BLaER1 treated with 17β-estradiol and CSF1 and Interleukin-3, amounts not matched to agents 10 nM and 100 nM (cell line): ENCODE measurements at regions not wholly inside any gene's neighbourhood (a gene's known extent, or its start where the extent isn't known, plus 50 kb on each side); places are given as distances from the start of the nearest gene placed in this dataset.
"Not testable (repeated sequence)": the region's sequence is repeated elsewhere in the genome, so short reads cannot be mapped to it uniquely, and the experiment has no call there.

Source experiments
- H3K27ac ChIP-seq, 11 experiments: shearing (Covaris generic); formaldehyde crosslinking; 2 replicates each; pipeline ENCODE4 v1.8.1; 2022
- H3K27me3 ChIP-seq, 11 experiments: shearing (Covaris generic); formaldehyde crosslinking; 2 replicates each; pipeline ENCODE4 v1.8.1; 2022
- H3K36me3 ChIP-seq, 11 experiments: shearing (Covaris generic); formaldehyde crosslinking; 2 replicates each; pipeline ENCODE4 v1.8.1; 2022
- H3K4me1 ChIP-seq, 10 experiments: shearing (Covaris generic); formaldehyde crosslinking; 2 replicates each; pipeline ENCODE4 v1.8.1; 2022
- H3K4me2 ChIP-seq, 11 experiments: shearing (Covaris generic); formaldehyde crosslinking; 2 replicates each; pipeline ENCODE4 v1.8.1; 2022
- H3K4me3 ChIP-seq, 10 experiments: shearing (Covaris generic); formaldehyde crosslinking; 2 replicates each; pipeline ENCODE4 v1.8.1; 2022
- H3K9ac ChIP-seq, 11 experiments: shearing (Covaris generic); formaldehyde crosslinking; 2 replicates each; pipeline ENCODE4 v1.8.1; 2022
- H3K9me3 ChIP-seq, 11 experiments: shearing (Covaris generic); formaldehyde crosslinking; replicated peaks in 1 of 11; 2 replicates each; pipeline ENCODE4 v1.8.1; 2022
- H4K20me1 ChIP-seq, 11 experiments: shearing (Covaris generic); formaldehyde crosslinking; 2 replicates each; pipeline ENCODE4 v1.8.1; 2022
- Cebpa-rat ChIP-seq, 11 experiments: shearing (Covaris generic); IDR thresholded peaks; 2 replicates each; pipeline ENCODE4 v1.8.1; 2022

GRCh38 chr9:12416716-12417115 lies 276.5 kb upstream of the TYRP1 start:
- Histone ChIP-seq H3K36me3 (no peaks in the 10 kb centered on the region), H3K4me3 (no peak overlapping the region), H3K27ac (no peak overlapping the region), H3K9me3 (no peaks in the 10 kb centered on the region), H3K4me1 (no peaks in the 10 kb centered on the region), H3K9ac (no peak overlapping the region), H3K4me2 (no peak overlapping the region), H4K20me1 (no peaks in the 10 kb centered on the region), H3K27me3 (no peaks in the 10 kb centered on the region)
- TF ChIP-seq Cebpa-rat (IDR thresholded peaks at IDR 0.05): no peak

DNA sequence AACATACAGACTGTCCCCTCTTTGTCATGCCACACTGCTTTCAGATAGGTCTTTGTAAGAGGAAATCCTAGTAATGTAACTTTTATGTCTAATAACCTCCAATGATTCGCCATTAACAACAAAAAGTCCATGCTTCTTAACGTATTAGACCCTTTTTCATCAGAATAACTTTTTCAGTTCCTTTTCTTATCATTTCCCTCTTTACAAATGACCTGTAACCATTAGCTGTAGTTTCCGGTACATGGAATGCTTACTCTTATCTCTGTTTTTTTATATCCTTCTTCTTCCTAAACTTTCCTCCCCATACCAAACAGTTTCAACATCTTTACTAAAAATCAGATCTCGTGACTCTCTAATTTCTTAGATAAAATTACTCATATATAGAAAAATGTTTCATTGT lies 268.9 kb upstream of the TYRP1 start:
- H3K4me1 ChIP-seq: no peaks in the 10 kb centered on the region
- no peak overlapping the region for H3K4me2 ChIP-seq
- no peak for TF ChIP-seq Cebpa-rat (IDR thresholded peaks at IDR 0.05)
- no peak overlapping the region for H3K9ac ChIP-seq
- no peaks in the 10 kb centered on the region for H3K27me3 ChIP-seq
- H4K20me1 ChIP-seq: no peaks in the 10 kb centered on the region
- no peak overlapping the region for H3K4me3 ChIP-seq
- no peaks in the 10 kb centered on the region for H3K9me3 ChIP-seq
- H3K27ac ChIP-seq: no peak overlapping the region
- H3K36me3 ChIP-seq: no peaks in the 10 kb centered on the region

- H3K4me2 ChIP-seq: no peak overlapping the region
- H3K4me3 ChIP-seq: no peak overlapping the region
- H3K36me3 ChIP-seq: no peaks in the 10 kb centered on the region
- H3K27me3 ChIP-seq: no peaks in the 10 kb centered on the region
- H3K9me3 ChIP-seq: no peaks in the 10 kb centered on the region
- no peak overlapping the region for H3K27ac ChIP-seq
- H3K4me1 ChIP-seq: no peaks in the 10 kb centered on the region
- no peaks in the 10 kb centered on the region for H4K20me1 ChIP-seq
- no peak for TF ChIP-seq Cebpa-rat (IDR thresholded peaks at IDR 0.05)
- H3K9ac ChIP-seq: no peak overlapping the region
These were observed 267.0 kb upstream of the TYRP1 start for GRCh38 chr9:12425878-12426864.

DNA sequence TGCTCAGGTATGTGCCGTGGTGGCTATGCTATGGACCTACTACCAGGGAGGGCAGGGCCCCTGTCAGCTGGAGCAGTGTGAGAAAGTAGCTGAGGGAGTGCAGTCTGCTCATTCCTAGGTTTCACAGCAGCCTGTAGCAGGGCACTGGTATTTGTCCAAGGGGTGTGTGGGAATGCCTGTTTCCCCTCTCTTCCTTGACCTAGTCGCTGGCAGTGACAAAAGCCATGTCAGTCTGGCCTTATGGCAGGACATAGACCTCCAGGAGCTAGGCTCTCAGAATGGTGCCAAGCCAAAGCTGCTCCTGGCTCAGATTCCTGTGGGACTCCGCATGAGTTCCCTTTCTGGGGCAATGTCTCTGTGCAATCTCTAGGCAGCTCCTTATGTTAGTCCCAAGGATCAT lies 253.9 kb upstream of the TYRP1 start:
- no peak overlapping the region for H3K27ac ChIP-seq
- no peaks in the 10 kb centered on the region for H3K9me3 ChIP-seq
- no peaks in the 10 kb centered on the region for H3K4me1 ChIP-seq
- no peaks in the 10 kb centered on the region for H3K36me3 ChIP-seq
- H3K9ac ChIP-seq: no peak overlapping the region
- H3K4me2 ChIP-seq: no peak overlapping the region
- no peaks in the 10 kb centered on the region for H3K27me3 ChIP-seq
- no peaks in the 10 kb centered on the region for H4K20me1 ChIP-seq
- no peak overlapping the region for H3K4me3 ChIP-seq
- TF ChIP-seq Cebpa-rat (IDR thresholded peaks at IDR 0.05): no peak

GRCh38 chr9:12441080-12441479 lies 252.1 kb upstream of the TYRP1 start:
- H3K9ac ChIP-seq, H3K36me3 ChIP-seq, H3K4me1 ChIP-seq, H3K4me3 ChIP-seq, H3K27ac ChIP-seq, H3K27me3 ChIP-seq, H4K20me1 ChIP-seq, H3K9me3 ChIP-seq, H3K4me2 ChIP-seq: not testable (repeated sequence)

GRCh38 chr9:12441506-12441905 lies 251.7 kb upstream of the TYRP1 start:
- no peak for TF ChIP-seq Cebpa-rat (IDR thresholded peaks at IDR 0.05)
- H3K4me3 ChIP-seq: no peak overlapping the region
- no peak overlapping the region for H3K9ac ChIP-seq
- H3K4me1 ChIP-seq: no peaks in the 10 kb centered on the region
- no peak overlapping the region for H3K27ac ChIP-seq
- H3K9me3 ChIP-seq: no peaks in the 10 kb centered on the region
- no peaks in the 10 kb centered on the region for H3K27me3 ChIP-seq
- no peak overlapping the region for H3K4me2 ChIP-seq
- H4K20me1 ChIP-seq: no peaks in the 10 kb centered on the region
- no peaks in the 10 kb centered on the region for H3K36me3 ChIP-seq

DNA sequence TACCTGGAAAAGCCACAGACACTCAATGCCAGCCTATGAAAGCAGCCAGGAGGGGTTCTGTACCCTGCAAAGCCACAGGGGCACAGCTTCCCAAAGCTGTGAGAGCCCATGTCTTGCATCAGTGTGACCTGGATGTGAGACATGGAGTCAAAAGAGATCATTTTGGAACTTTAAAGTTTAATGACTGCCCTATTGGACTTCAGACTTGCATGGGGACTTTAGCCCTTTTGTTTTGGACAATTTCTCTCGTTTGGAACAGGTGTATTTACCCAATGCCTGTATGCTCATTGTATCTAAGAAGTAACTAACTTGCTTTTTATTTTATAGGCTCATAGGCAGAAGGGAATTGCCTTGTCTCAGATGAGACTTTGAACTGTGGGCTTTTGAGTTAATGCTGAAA lies 244.9 kb upstream of the TYRP1 start:
- no peaks in the 10 kb centered on the region for H4K20me1 ChIP-seq
- H3K9ac ChIP-seq: no peak overlapping the region
- no peak overlapping the region for H3K27ac ChIP-seq
- TF ChIP-seq Cebpa-rat (IDR thresholded peaks at IDR 0.05): no peak
- H3K4me2 ChIP-seq: no peak overlapping the region
- no peaks in the 10 kb centered on the region for H3K4me1 ChIP-seq
- no peaks in the 10 kb centered on the region for H3K36me3 ChIP-seq
- no peak overlapping the region for H3K4me3 ChIP-seq
- no peaks in the 10 kb centered on the region for H3K27me3 ChIP-seq
- H3K9me3 ChIP-seq: no peaks in the 10 kb centered on the region

DNA sequence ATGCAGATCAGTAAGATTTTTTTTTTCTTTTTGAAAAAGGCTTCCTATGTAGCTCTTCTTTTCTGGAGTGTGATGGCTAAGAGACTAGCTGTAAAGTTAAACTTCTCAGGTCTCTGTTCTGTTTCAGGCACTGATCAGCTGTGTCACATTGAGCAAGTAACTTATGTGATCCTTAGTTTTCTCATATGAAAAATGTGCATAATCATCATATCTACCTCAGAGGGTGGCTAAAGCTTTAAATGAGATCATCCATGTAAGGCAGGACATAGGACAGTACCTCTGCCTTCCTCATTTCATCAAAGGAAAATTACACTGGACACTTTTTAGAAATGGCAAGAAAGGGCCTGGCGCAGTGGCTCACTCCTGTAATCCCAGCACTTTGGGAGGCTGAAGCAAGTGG lies 235.9 kb upstream of the TYRP1 start:
- Histone ChIP-seq H3K27me3 (no peaks in the 10 kb centered on the region), H3K36me3 (no peaks in the 10 kb centered on the region), H3K9me3 (no peaks in the 10 kb centered on the region), H3K9ac (no peak overlapping the region), H3K4me3 (no peak overlapping the region), H4K20me1 (no peaks in the 10 kb centered on the region), H3K27ac (no peak overlapping the region), H3K4me1 (peaks cover 0 to 10% (median 0%) of the 10 kb centered on the region in 10 experiments; a peak in 1 of 20 replicates), H3K4me2 (no peak overlapping the region)
- TF ChIP-seq Cebpa-rat (IDR thresholded peaks at IDR 0.05): no peak

GRCh38 chr9:12461763-12462460 lies 231.3 kb upstream of the TYRP1 start:
- Histone ChIP-seq H3K36me3 (no peaks in the 10 kb centered on the region), H3K9me3 (no peaks in the 10 kb centered on the region), H3K27ac (no peak overlapping the region), H4K20me1 (no peaks in the 10 kb centered on the region), H3K27me3 (no peaks in the 10 kb centered on the region), H3K4me2 (no peak overlapping the region), H3K9ac (no peak overlapping the region), H3K4me3 (no peak overlapping the region), H3K4me1 (peaks cover 0 to 5% (median 0%) of the 10 kb centered on the region in 10 experiments; a peak in 1 of 20 replicates)
- TF ChIP-seq Cebpa-rat (IDR thresholded peaks at IDR 0.05): no peak

GRCh38 chr9:12462861-12463260 lies 230.3 kb upstream of the TYRP1 start:
- H3K27ac ChIP-seq: no peak overlapping the region
- no peaks in the 10 kb centered on the region for H3K9me3 ChIP-seq
- H3K4me3 ChIP-seq: no peak overlapping the region
- no peak overlapping the region for H3K4me2 ChIP-seq
- no peaks in the 10 kb centered on the region for H3K36me3 ChIP-seq
- no peak overlapping the region for H3K9ac ChIP-seq
- peaks cover 0 to 4% (median 0%) of the 10 kb centered on the region in 10 experiments; a peak in 1 of 20 replicates for H3K4me1 ChIP-seq
- no peaks in the 10 kb centered on the region for H3K27me3 ChIP-seq
- H4K20me1 ChIP-seq: no peaks in the 10 kb centered on the region
- TF ChIP-seq Cebpa-rat (IDR thresholded peaks at IDR 0.05): no peak
